SK-N-SH (cell line): ENCODE measurements at regions not wholly inside any gene's neighbourhood (a gene's known extent, or its start where the extent isn't known, plus 50 kb on each side); places are given as distances from the start of the nearest gene placed in this dataset.

Experiments used
- CTCF ChIA-PET: fragments of 300-600, 350-600 bp; formaldehyde crosslinking; extraction: SDS; loops from one replicate; lab custom pipeline; 2021; lab: Yijun Ruan, JAX
- POLR2A ChIA-PET: fragments of 350-600 bp; sonication (Branson Sonifier 250); formaldehyde crosslinking; extraction: SDS; loops from one replicate; lab custom pipeline; 2020; ENCODE audit warnings: antibody characterized with exemption, inconsistent platforms; lab: Yijun Ruan, JAX
- DNase-seq: peaks from one replicate; pipeline ENCODE4 v3.0.0; 2012
- H2AFZ ChIP-seq: fragments of 200-600 bp; sonication (generic); 2 replicates; pipeline ENCODE4 v1.8.1; 2016; ENCODE audit warnings: antibody characterized with exemption, mild to moderate bottlenecking, low read depth
- H3F3A ChIP-seq: fragments of 200-600 bp; sonication (generic); replicated peaks from 2 replicates; pipeline ENCODE3; 2016; ENCODE audit warnings: antibody characterized with exemption, mild to moderate bottlenecking; ENCODE audit not compliant: insufficient read depth
- H3K27ac ChIP-seq, 2 experiments: fragments of 200-500 bp in 1 of 2; fragments of 200-600 bp in 1 of 2; sonication (Bioruptor generic) in 1 of 2; sonication (generic), shearing (Covaris generic) in 1 of 2; 2 replicates each; pipeline versions ENCODE4 v1.5.1 to v1.6.1; 2014 to 2016; ENCODE audit warnings: low read depth in 2 of 2, inconsistent platforms in 1 of 2, low read length in 1 of 2, mild to moderate bottlenecking in 1 of 2, mixed read lengths in 1 of 2
- H3K27me3 ChIP-seq: fragments of 200-600 bp; sonication (generic), shearing (Covaris generic); 2 replicates; pipeline ENCODE4 v1.6.1; 2016; ENCODE audit warnings: mixed run types; ENCODE audit not compliant: insufficient read depth
- H3K36me3 ChIP-seq, 2 experiments: fragments of 200-500 bp in 1 of 2; fragments of 200-600 bp in 1 of 2; sonication (Bioruptor generic) in 1 of 2; sonication (generic) in 1 of 2; replicated peaks in 1 of 2; 2 replicates each; pipeline versions ENCODE3 to v1.5.1; 2014 to 2016; ENCODE audit warnings: low read length in 1 of 2, mild to moderate bottlenecking in 1 of 2; ENCODE audit not compliant: insufficient read depth in 2 of 2, control insufficient read depth in 1 of 2
- H3K4me1 ChIP-seq, 2 experiments: fragments of 200-500 bp in 1 of 2; fragments of 200-600 bp in 1 of 2; sonication (Bioruptor generic) in 1 of 2; sonication (generic), shearing (Covaris generic) in 1 of 2; 2 replicates each; pipeline versions ENCODE4 v1.5.1 to v1.6.1; 2014 to 2016; ENCODE audit warnings: low read depth in 1 of 2, low read length in 1 of 2, mixed run types in 1 of 2; ENCODE audit not compliant: insufficient read depth in 2 of 2, control insufficient read depth in 1 of 2
- H3K4me2 ChIP-seq: fragments of 200-600 bp; sonication (generic), shearing (Covaris generic); 2 replicates; pipeline ENCODE4 v1.6.1; 2017; ENCODE audit warnings: mixed run types
- H3K4me3 ChIP-seq, 2 experiments: fragments of 200-500 bp in 1 of 2; fragments of 200-600 bp in 1 of 2; sonication (Bioruptor generic) in 1 of 2; sonication (generic), shearing (Covaris generic) in 1 of 2; 2 replicates each; pipeline versions ENCODE4 v1.5.1 to v1.8.1; 2014 to 2016; ENCODE audit warnings: low read depth in 2 of 2, inconsistent platforms in 1 of 2, low read length in 1 of 2, mild to moderate bottlenecking in 1 of 2, mixed read lengths in 1 of 2, moderate library complexity in 1 of 2
- H3K79me2 ChIP-seq: fragments of 200-600 bp; sonication (generic); 2 replicates; pipeline ENCODE4 v1.8.1; 2017; ENCODE audit warnings: mild to moderate bottlenecking; ENCODE audit not compliant: insufficient read depth
- H3K9ac ChIP-seq: fragments of 200-600 bp; sonication (generic); 2 replicates; pipeline ENCODE4 v1.6.1; 2017; ENCODE audit warnings: mixed run types
- H3K9me2 ChIP-seq: fragments of 200-600 bp; sonication (generic); 2 replicates; pipeline ENCODE4 v1.6.1; 2017; ENCODE audit warnings: mixed run types
- H3K9me3 ChIP-seq: fragments of 200-600 bp; sonication (generic); 2 replicates; pipeline ENCODE4 v1.6.1; 2017; ENCODE audit warnings: mixed run types, mild to moderate bottlenecking, moderate library complexity
- H4K20me1 ChIP-seq: fragments of 200-600 bp; sonication (generic); 2 replicates; pipeline ENCODE4 v1.6.1; 2017; ENCODE audit warnings: mild to moderate bottlenecking, mixed run types; ENCODE audit not compliant: insufficient read depth
- FOXJ3 ChIP-seq: sonication (generic); formaldehyde crosslinking; IDR thresholded peaks from 2 replicates; pipeline ENCODE4 v1.5.1; 2020; ENCODE audit warnings: mild to moderate bottlenecking, missing genetic modification reagents
- FOXM1 ChIP-seq: IDR thresholded peaks from 2 replicates; pipeline ENCODE4 v1.4.0; 2012; ENCODE audit warnings: low read depth, mild to moderate bottlenecking
- IRF3 ChIP-seq: fragments of 150-350 bp; IDR thresholded peaks from 2 replicates; pipeline ENCODE4 v1.6.1; 2016; ENCODE audit warnings: mild to moderate bottlenecking, low read depth, low read length
- MAX ChIP-seq: IDR thresholded peaks from 2 replicates; pipeline ENCODE4 v1.4.0; 2012; ENCODE audit warnings: low read depth
- MEF2A ChIP-seq: IDR thresholded peaks from 2 replicates; pipeline ENCODE4 v1.4.0; 2012; ENCODE audit warnings: low read depth, borderline replicate concordance
- NFIC ChIP-seq: IDR thresholded peaks from 2 replicates; pipeline ENCODE4 v1.4.0; 2012; ENCODE audit warnings: borderline replicate concordance
- PBX3 ChIP-seq: IDR thresholded peaks from 2 replicates; pipeline ENCODE4; 2012
- RCOR1 ChIP-seq: fragments of 150-350 bp; IDR thresholded peaks from 2 replicates; pipeline ENCODE4 v1.6.1; 2017; ENCODE audit warnings: antibody characterized with exemption, low read length
- TEAD4 ChIP-seq: IDR thresholded peaks from 2 replicates; pipeline ENCODE4 v1.4.0; 2012; ENCODE audit warnings: mild to moderate bottlenecking, borderline replicate concordance; ENCODE audit not compliant: insufficient read depth
- USF1 ChIP-seq: IDR thresholded peaks from 2 replicates; pipeline ENCODE4 v1.4.0; 2012; ENCODE audit warnings: low read depth, borderline replicate concordance
- USF2 ChIP-seq: fragments of 150-350 bp; IDR thresholded peaks from 2 replicates; pipeline ENCODE4 v1.6.1; 2017; ENCODE audit warnings: antibody characterized with exemption, low read length, low read depth, borderline replicate concordance
- ZBTB33 ChIP-seq: IDR thresholded peaks from 2 replicates; pipeline ENCODE4 v1.4.0; 2012; ENCODE audit warnings: low read depth, borderline replicate concordance
- WGBS: methylation state at CpG from one replicate; pipeline ENCODE4 v1.1.6; 2017; ENCODE audit warnings: low lambda C conversion rate; 5-methylcytosine and 5-hydroxymethylcytosine counted together

- CTCF ChIA-PET: no interaction called here
- Histone ChIP-seq H3K36me3 (no peaks in the 10 kb centered on the region), H3K27ac (no peak overlapping the region), H3K9me3 (no peaks in the 10 kb centered on the region), H3K27me3 (no peaks in the 10 kb centered on the region), H3K9me2 (no peaks in the 10 kb centered on the region), H3K9ac (no peak overlapping the region), H3K79me2 (no peaks in the 10 kb centered on the region), H3K4me1 (no peaks in the 10 kb centered on the region), H3F3A (no peaks in the 10 kb centered on the region), H3K4me3 (no peak overlapping the region), H3K4me2 (no peak overlapping the region), H2AFZ (no peak overlapping the region), H4K20me1 (no peaks in the 10 kb centered on the region)
- WGBS: 64% methylated on average over 3 of the region's 3 CpGs
- no peak for DNase-seq
- TF ChIP-seq MEF2A (no peak), NFIC (no peak), ZBTB33 (no peak), USF2 (no peak), RCOR1 (no peak), USF1 (no peak)
- POLR2A ChIA-PET: no interaction called here
These were observed 1008.8 kb downstream of the ROBO2 start for GRCh38 chr3:78048698-78049097.

GRCh38 chr3:78049521-78049920 lies 1009.6 kb downstream of the ROBO2 start:
- DNase-seq: no peak
- POLR2A ChIA-PET: no interaction called here
- TF ChIP-seq PBX3 (no peak), TEAD4 (no peak), FOXM1 (no peak), MAX (no peak), IRF3 (no peak), FOXJ3 (CRISPR knock-in tag) (no peak)
- TF ChIP-seq, all 33 proteins: peak for 0
- H3K4me3 ChIP-seq: no peak overlapping the region
- H3F3A ChIP-seq: no peaks in the 10 kb centered on the region
- no peaks in the 10 kb centered on the region for H3K27me3 ChIP-seq
- CTCF ChIA-PET: interaction anchor here (0.7 kb wide), 1 partner anchor 36 kb away, joined by 3 read pairs; no protein-coding TSS in a partner anchor
- no peaks in the 10 kb centered on the region for H4K20me1 ChIP-seq
- no peaks in the 10 kb centered on the region for H3K9me2 ChIP-seq
- no peak overlapping the region for H2AFZ ChIP-seq
- no peaks in the 10 kb centered on the region for H3K4me1 ChIP-seq
- H3K4me2 ChIP-seq: no peak overlapping the region
- no peak overlapping the region for H3K27ac ChIP-seq
- 57% methylated on average over 4 of the region's 4 CpGs for WGBS
- H3K9me3 ChIP-seq: no peaks in the 10 kb centered on the region
- H3K9ac ChIP-seq: no peak overlapping the region
- no peaks in the 10 kb centered on the region for H3K36me3 ChIP-seq
- H3K79me2 ChIP-seq: no peaks in the 10 kb centered on the region
